NCI-H82 treated with DMSO at 0.1 percent for 48 hours (cell line): ENCODE measurements at regions not wholly inside any gene's neighbourhood (a gene's known extent, or its start where the extent isn't known, plus 50 kb on each side); places are given as distances from the start of the nearest gene placed in this dataset.
"Not testable (repeated sequence)": the region's sequence is repeated elsewhere in the genome, so short reads cannot be mapped to it uniquely, and the experiment has no call there.

Experiments
- DNase-seq: peaks from one replicate; lab custom pipeline; 2025; ENCODE audit not compliant: unreplicated experiment; lab: John Stamatoyannopoulos, UW

DNA sequence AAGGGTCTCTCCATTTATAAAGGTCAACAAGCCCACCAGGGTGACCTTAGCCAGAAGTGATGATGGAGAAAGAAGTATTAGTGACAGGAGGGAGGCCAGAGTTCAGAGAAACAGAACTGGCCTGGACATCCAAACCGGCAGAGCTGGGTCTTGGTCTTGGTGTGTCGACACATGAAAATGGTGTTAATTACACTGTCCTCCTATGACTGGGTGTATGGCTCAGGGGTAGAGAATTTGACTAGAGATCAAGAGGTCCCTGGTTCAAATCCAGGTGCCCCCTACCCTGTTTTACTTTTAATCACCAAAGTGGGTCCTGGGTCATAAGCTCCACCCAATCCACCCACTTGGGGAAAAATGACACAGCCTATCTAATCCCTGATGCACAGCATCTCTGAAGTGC is 110.6 kb upstream of the ZNF746 start:
- no peak for DNase-seq

- no peak for DNase-seq
Observed at GRCh38 chr7:149607683-149608082, 110.1 kb upstream of the ZNF746 start.

DNA sequence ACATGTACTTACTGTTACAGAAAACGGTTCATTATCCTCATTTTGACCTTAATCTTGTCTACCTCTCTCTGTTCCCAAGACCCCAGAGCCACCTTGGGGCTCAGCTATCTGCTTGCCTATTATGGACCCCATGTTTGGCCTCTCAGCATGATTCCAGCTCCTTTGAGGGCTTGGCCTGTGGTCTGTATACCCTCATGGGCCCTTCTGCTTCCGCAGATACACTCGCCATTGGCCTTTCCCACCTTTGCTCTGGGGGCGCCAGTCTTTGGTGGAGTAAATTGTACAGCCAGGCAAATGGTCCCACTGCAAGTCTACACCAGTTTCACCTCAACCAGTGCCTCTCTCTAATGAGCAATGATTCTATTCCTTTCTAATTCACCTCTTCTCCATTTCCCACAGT is 109.2 kb upstream of the ZNF746 start:
- no peak for DNase-seq

DNA sequence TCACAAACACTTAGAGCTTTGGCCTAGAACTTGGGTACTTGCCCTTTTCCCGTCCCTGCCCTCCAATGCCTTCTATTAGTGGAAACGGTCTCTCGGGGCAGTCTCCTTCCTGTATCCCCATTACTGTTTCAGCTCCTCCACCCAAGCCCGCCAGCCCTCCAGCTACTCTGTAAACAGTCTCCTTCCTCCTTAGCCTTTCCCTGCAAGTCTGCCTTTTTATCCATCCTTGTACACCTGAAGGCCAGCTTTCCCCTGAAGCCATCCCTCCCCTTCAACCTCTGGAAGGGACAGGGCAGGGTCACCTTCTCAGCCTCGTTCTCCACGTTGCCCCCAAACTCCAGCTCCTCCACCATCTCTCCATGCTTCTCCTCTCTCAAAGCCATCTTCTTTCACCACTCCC is 108.1 kb upstream of the ZNF746 start:
- DNase-seq = no peak

DNA sequence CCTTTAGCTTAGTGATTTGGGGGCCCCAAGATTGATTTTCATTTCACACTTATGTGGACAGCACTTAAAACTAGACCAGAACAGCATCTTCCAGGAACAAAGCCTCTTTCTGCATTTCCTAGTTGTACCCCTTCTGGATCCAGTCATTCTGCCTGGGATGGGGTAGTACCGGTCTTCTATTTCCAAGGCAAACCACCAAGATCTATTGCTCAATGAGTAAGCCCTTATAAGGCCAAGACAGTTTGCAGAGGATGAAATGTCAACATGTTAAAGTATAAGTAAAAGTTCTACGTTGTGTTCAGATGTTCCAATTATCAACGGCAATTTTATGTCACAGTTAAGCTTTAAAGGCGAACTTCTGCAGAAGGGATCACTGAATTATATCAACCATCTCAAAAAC is 106.9 kb upstream of the ZNF746 start:
- no peak for DNase-seq

DNA sequence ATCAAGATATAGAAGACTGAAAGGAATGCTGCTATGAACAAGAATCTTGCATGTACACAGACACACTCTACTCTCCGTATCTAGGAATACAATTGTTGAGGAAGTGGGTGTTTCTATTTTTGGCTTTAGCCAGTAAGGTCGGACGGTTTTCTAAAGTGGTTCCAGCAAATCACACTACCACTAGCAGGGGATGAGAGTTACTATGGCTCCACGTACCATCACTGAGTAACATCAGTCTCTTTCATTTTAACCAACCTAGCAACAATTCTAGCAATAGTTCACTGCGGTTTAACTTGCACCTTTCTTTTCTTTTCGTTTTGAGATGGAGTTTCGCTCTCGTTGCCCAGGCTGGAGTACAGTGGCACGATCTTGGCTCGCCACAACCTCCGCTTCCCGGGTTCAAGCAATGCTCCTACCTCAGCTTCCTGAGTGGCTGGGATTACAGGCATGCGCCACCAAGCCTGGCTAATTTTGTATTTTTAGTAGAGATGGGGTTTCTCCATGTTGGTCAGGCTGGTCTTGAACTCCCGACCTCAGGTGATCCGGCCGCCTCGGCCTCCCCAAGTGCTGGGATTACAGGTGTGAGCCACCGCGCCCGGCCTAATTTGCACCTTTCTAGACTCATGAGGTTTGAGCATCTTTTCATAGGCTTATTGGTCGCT is 103.2 kb upstream of the ZNF746 start:
- DNase-seq = not testable (repeated sequence)

GRCh38 chr7:149599636-149600206 is 102.1 kb upstream of the ZNF746 start:
- DNase-seq = no peak

- no peak for DNase-seq
Observed at GRCh38 chr7:149598721-149599308, 101.2 kb upstream of the ZNF746 start.

DNA sequence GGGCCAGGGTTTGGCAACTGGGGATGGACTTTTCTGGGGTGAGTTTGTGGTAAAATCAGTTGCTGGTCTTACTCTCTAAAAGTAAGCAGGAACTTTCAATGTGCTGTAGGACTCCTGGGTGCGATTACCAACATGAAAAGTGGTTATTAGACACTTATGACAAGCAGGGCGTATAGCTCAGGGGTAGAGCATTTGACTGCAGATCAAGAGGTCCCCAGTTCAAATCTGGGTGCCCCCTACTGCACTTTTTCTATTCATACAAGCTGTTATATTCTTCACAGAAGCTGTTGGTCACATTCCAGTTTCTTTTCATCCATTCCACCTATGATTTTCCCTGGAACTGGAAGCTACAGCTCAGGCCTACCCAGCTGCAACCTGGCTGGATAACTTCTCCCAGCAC is 100.2 kb upstream of the ZNF746 start:
- not testable (repeated sequence) for DNase-seq

DNA sequence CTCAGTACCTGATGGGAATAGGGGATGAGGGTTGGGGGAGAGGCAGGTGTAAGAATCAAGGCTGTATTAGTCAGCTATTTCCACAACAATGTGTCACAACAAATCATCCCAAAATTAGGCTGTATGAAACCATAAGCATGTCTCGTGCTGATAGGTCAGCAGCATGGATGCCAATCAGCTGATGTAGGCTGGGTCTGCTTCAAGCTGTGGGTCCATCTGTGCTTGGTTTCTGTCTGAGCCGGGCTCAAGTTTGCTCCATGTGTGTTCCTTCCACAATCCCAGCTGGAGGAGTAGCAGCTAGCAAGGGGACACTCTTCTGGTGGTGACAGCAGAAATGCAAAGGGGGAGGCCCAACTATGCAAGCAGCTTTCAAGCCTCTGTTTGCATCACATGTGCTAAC is 97.9 kb upstream of the ZNF746 start:
- DNase-seq = no peak

- DNase-seq = no peak
Observed at GRCh38 chr7:149595078-149595477, 97.5 kb upstream of the ZNF746 start.

- DNase-seq = no peak
Observed at GRCh38 chr7:149588930-149589329, 91.3 kb upstream of the ZNF746 start.

- DNase-seq = no peak
Observed at GRCh38 chr7:149586646-149587645, 89.3 kb upstream of the ZNF746 start.

GRCh38 chr7:149584530-149584929 is 86.9 kb upstream of the ZNF746 start:
- no peak for DNase-seq

- DNase-seq = no peak
Observed at GRCh38 chr7:149584009-149584408, 86.4 kb upstream of the ZNF746 start.

GRCh38 chr7:149580328-149580727 is 82.7 kb upstream of the ZNF746 start:
- DNase-seq = no peak

DNA sequence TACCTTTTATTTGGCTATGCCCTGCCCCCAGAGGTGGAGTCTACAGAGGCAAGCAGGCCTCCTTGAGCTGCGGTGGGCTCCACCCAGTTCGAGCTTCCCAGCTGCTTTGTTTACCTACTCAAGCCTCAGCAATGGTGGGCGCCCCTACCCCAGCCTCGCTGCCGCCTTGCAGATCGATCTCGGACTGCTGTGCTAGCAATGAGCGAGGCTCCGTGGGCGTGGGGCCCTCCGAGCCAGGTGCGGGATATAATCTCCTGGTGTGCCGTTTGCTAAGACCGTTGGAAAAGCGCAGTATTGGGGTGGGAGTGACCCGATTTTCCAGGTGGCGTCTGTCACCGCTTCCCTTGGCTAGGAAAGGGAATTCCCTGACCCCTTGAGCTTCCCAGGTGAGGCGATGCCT is 81.8 kb upstream of the ZNF746 start:
- not testable (repeated sequence) for DNase-seq

DNA sequence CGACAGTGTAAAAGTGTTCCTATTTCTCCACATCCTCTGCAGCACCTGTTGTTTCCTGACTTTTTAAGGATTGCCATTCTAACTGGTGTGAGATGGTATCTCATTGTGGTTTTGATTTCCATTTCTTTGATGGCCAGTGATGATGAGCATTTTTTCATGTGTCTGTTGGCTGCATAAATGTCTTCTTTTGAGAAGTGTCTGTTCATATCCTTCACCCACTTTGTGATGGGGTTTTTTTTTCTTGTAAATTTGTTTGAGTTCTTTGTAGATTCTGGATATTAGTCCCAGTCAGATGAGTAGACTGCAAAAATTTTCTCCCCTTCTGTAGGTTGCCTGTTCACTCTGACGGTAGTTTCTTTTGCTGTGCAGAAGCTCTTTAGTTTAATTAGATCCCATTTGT is 76.8 kb upstream of the ZNF746 start:
- DNase-seq = not testable (repeated sequence)

DNA sequence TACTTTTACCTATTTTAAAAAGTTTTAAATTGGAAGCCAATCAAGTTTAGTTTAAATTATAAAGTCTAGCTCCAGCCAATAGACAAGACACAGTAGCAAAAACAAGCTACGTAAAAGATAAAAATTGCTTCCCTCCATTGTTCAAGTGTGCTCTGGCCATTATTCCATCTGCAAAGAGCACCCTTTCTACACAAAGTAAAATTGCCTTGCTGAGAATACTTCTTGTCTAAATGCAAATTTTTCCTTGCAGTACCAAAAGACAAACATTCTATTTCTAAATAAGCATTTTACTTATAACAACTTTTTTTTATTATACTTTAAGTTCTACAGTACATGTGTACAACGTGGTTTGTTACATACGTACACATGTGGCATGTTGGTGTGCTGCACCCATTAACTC is 75.9 kb upstream of the ZNF746 start:
- no peak for DNase-seq

DNA sequence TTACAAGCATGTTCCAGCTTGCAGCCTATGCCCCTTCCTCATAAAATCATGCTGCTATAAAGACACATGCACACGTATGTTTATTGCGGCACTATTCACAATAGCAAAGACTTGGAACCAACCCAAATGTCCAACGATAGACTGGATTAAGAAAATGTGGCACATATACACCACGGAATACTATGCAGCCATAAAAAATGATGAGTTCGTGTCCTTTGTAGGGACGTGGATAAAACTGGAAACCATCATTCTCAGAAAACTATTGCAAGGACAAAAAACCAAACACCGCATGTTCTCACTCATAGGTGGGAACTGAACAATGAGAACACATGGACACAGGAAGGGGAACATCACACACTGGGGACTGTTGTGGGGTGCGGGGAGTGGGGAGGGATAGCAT is 75.3 kb upstream of the ZNF746 start:
- DNase-seq = not testable (repeated sequence)

DNA sequence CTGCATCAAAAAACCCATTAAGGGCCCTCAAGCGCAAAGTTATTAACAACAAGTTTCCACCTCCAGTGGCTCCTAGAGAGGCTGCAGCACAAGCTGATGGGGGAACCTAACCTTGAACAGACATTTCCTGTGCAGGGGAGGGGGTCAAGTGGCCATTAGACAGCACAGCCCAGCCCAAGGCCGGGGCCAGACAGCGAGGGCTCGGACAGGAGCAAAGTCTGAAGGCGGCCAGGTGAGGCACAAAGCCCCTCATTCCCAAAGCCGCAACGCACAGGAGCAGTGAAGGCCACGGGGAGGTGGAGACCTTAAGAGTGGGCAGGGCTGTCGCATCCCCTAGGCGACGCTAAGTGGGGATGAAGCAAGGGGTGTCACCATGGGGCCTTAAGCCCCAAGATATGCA is 73.2 kb upstream of the ZNF746 start:
- DNase-seq = no peak
